ENCODE measurements at regions not wholly inside any gene's neighbourhood (a gene's known extent, or its start where the extent isn't known, plus 50 kb on each side); places are given as distances from the start of the nearest gene placed in this dataset.

GRCh38 chr10:43024942-43025700, 51.7 kb upstream of the RET start:
- no peak for DNase-seq
- intact Hi-C loops (cut with DNase I) = no loop called here
- H3K9me3 ChIP-seq = no peaks in the 10 kb centered on the region
- no peak overlapping the region for H3K27ac ChIP-seq
- no peaks in the 10 kb centered on the region for H3K36me3 ChIP-seq
- H3K4me1 ChIP-seq = peaks cover 0 to 11% (median 0%) of the 10 kb centered on the region in 3 donors
- no peak overlapping the region for H3K4me3 ChIP-seq
- peaks cover 0 to 40% (median 0%) of the 10 kb centered on the region in 4 donors for H3K27me3 ChIP-seq
- 81 to 85% methylated on average over 4 to 8 of the region's 11 CpGs for WGBS, 2 donors
- TF ChIP-seq, protein P1, sequence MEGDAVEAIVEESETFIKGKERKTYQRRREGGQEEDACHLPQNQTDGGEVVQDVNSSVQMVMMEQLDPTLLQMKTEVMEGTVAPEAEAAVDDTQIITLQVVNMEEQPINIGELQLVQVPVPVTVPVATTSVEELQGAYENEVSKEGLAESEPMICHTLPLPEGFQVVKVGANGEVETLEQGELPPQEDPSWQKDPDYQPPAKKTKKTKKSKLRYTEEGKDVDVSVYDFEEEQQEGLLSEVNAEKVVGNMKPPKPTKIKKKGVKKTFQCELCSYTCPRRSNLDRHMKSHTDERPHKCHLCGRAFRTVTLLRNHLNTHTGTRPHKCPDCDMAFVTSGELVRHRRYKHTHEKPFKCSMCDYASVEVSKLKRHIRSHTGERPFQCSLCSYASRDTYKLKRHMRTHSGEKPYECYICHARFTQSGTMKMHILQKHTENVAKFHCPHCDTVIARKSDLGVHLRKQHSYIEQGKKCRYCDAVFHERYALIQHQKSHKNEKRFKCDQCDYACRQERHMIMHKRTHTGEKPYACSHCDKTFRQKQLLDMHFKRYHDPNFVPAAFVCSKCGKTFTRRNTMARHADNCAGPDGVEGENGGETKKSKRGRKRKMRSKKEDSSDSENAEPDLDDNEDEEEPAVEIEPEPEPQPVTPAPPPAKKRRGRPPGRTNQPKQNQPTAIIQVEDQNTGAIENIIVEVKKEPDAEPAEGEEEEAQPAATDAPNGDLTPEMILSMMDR (IDR thresholded peaks at IDR 0.05) = no peak
- TF ChIP-seq POLR2A (IDR thresholded peaks at IDR 0.05) = no peak

- DNase-seq = no peak
- Histone ChIP-seq H3K36me3 (no peaks in the 10 kb centered on the region), H3K27me3 (peaks cover 0 to 40% (median 0%) of the 10 kb centered on the region in 4 donors), H3K9me3 (no peaks in the 10 kb centered on the region), H3K4me1 (peaks cover 0 to 11% (median 0%) of the 10 kb centered on the region in 3 donors), H3K4me3 (no peak overlapping the region), H3K27ac (no peak overlapping the region)
- intact Hi-C loops (cut with DNase I) = no loop called here
- 16 to 53% methylated on average over 8 to 21 of the region's 41 CpGs for WGBS, 2 donors
- TF ChIP-seq POLR2A (IDR thresholded peaks at IDR 0.05) = no peak
- TF ChIP-seq, protein P1 (IDR thresholded peaks at IDR 0.05) = no peak
Observed at GRCh38 chr10:43026039-43026973, 50.6 kb upstream of the RET start.

Small RNA genes in the stretch of these regions (small RNA-seq; reads per million reads assigned to genes)
- gene MIR5100 = 0.09 to 2.4 (median 0.21) reads per million in 4 donors
